GM21786 (cell line): ENCODE measurements at regions not wholly inside any gene's neighbourhood (a gene's known extent, or its start where the extent isn't known, plus 50 kb on each side); places are given as distances from the start of the nearest gene placed in this dataset.
"Not testable (repeated sequence)": the region's sequence is repeated elsewhere in the genome, so short reads cannot be mapped to it uniquely, and the experiment has no call there.

Source experiments
- ATAC-seq: cut with Tn5 transposase; IDR thresholded peaks from one replicate; pipeline ENCODE4 v1.9.1; 2021; ENCODE audit not compliant: unreplicated experiment

DNA sequence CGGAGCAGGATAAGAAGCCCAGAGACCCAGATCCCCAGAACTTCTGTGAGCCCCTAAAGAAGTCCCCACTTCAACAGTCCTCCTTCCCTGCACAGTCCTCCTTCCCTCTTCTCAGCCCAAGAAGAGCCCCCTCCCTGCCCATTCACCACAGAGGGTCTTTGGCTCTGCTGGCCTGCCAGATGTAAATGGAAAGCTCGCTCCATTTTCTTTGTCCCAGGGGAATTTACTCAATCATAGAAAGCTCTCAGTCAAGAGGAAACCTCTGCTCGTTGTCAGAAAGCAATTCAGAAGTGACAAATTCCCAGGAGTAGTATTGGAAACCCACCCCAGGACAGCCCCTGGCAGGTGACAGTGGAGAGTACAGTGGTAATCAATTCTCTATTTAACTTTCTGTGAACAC, 105.5 kb upstream of the SMAD3 start:
- no peak for ATAC-seq

DNA sequence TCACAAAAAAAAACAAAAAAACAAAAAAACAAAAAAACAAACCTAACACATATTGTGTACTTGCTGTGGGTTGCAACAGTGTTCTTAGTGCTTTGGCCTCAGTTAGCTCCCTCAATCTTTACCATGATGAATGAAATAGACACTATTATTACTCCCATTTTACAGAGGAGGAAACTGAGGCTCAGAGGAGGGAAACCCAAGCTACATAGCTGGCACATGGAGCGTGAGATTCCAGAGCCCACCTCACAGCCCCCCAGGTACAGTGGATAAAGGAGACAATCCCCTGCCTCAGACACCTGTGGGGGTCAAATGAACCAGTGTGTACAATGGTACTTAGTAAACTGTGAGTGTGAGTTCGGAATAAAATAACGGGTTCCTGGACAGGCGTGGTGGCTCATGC, 104.9 kb upstream of the SMAD3 start:
- ATAC-seq = no peak

GRCh38 chr15:66961407-66961884, 104.0 kb upstream of the SMAD3 start:
- no peak for ATAC-seq

- no peak for ATAC-seq
Measured at GRCh38 chr15:66961901-66962300, 103.5 kb upstream of the SMAD3 start.

DNA sequence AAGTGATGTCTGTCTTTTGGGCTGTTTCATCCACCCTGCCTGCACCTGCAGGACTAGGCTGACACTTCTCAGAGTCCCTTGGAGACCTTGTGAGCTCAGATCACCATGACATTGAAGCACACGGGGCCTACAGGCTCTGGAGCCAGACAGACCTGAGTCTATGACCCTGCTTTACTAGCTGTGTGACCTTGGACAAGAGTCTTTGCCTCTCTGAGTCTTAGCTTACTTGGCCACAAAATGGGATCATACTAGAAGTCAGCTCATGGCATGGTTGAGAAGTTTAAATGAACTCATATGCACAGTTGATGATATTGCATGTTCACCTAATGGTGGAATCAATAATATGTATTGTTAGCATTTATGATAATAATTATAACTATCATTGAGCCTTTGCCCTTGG, 102.9 kb upstream of the SMAD3 start:
- no peak for ATAC-seq

DNA sequence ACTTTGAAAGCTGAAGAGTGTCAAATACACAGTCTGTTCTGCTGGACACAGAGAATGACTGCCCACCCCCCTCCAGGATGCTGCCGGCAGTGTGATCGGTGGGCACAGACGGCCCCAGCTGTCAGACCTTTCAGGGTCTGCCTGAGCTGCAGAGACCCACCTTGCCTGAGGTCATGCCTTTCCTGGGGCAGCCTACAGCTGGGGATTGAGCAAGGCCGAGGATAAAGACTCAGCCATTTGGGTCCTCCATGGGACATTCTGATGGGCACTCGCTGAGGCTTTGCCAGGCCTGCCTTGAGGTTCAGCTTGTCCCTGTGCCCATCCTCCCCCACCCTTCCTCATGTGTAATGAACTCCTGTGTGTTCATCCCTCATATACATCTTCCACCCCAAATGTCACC, 102.3 kb upstream of the SMAD3 start:
- ATAC-seq = no peak

DNA sequence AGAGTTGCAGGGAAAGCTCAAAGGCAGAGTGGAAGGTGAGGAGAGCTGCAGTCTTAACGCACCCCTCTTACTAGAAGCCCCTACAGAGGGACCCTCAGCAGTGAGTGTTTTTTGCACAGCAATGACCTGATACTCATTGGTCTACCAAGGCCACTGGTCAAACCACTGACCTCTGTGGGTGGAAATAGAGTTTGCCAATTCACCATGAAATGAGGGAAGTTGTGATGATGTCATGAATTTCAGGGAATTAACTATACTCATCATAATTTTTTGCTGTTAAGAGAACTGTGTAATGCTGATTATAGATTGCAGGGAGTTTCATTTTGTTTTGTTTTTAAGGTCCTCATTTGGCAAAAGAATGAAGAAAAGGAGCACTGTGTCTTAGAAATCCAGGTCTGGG, 101.7 kb upstream of the SMAD3 start:
- no peak for ATAC-seq

GRCh38 chr15:66964111-66964738, 101.2 kb upstream of the SMAD3 start:
- ATAC-seq = no peak

- no peak for ATAC-seq
Measured at GRCh38 chr15:66964791-66965190, 100.6 kb upstream of the SMAD3 start.

GRCh38 chr15:66965201-66965900, 100.1 kb upstream of the SMAD3 start:
- no peak for ATAC-seq

DNA sequence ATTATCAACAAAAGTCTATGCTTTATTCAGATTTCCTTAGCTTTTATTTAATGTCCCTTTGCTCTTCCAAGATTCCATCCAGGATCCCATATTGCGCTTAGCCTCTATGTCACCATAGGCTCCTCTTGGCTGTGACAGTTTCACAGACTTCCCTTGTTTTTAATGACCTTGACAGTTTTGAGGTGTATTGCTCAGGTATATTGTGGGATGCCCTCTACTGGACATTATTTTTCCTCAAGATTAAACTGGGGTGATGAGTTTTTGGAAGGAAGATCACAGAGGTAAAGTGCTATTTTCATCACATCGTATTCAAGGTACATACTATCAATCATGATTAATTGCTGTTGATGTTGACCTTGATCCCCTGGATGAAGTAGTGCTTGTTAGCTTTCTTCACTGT, 99.1 kb upstream of the SMAD3 start:
- no peak for ATAC-seq

GRCh38 chr15:66968806-66969596, 96.4 kb upstream of the SMAD3 start:
- no peak for ATAC-seq

- ATAC-seq = not testable (repeated sequence)
Measured at GRCh38 chr15:66974131-66974530, 91.3 kb upstream of the SMAD3 start.

DNA sequence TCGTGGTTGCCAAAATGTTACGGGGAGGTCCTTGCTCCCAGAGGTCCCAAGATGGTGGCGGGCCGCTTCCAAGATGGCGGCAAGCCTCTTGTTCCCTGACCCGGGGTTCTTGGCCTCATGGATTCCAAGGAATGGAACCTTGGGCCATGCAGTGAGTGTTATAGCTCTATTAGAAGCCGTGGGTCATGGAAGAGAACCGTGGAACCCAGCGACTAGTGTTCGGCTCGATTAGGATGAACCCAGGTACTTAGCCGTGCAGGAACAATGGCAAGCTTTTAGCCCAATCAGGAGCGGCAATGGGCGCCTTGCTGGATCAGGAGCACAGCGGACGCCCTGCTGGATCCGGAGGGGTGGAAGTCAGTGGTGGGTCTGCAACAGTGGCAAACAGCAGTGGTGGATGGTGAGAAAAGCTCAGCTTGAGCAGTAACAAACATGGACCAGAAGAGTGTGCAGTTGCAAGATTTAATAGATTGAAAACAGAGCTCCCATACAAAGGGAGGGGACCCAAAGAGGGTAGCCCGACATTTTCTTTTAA, 89.2 kb upstream of the SMAD3 start:
- not testable (repeated sequence) for ATAC-seq

GRCh38 chr15:66980326-66980725, 85.1 kb upstream of the SMAD3 start:
- not testable (repeated sequence) for ATAC-seq

GRCh38 chr15:66981771-66982170, 83.6 kb upstream of the SMAD3 start:
- ATAC-seq = no peak

DNA sequence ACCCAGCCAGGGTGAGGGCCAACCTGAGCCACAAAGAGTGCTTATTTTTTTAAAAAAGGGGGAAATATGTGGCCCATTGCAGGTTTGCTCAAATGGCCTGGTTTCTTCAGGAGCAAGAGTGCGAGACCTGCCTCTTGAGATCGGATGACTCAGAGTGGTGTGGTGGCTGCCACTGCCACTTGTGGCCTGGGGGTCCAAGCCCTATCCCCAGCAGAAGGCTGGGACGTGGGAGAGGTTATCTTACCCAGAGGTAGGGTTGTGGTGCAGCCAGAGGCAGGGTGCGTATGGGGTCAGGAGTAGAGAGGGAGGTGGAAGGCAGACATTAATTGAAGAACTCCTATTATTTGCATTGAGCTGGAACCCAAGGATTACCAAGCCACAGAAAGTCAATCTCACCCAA, 83.2 kb upstream of the SMAD3 start:
- ATAC-seq = no peak

- ATAC-seq = no peak
Measured at GRCh38 chr15:66982816-66983215, 82.6 kb upstream of the SMAD3 start.

DNA sequence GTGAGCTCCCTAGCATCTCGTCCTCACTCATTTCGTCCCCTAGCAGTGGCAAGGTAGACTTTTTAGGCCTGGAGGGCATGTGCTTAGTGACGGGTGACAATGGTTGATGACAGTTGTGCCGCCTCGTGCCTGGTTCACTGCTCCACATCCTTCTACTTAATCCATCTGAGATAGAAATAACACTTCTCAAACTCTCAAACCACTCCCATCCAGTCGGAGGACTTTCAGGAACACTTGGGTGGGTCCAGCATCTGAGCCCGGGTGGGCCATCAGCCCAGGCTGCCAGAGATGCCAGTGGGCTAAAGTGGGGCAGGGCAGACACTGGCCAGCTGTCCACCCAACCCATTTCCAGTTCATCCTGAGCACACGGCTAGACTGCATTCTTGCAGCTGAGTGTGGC, 79.7 kb upstream of the SMAD3 start:
- ATAC-seq = no peak

DNA sequence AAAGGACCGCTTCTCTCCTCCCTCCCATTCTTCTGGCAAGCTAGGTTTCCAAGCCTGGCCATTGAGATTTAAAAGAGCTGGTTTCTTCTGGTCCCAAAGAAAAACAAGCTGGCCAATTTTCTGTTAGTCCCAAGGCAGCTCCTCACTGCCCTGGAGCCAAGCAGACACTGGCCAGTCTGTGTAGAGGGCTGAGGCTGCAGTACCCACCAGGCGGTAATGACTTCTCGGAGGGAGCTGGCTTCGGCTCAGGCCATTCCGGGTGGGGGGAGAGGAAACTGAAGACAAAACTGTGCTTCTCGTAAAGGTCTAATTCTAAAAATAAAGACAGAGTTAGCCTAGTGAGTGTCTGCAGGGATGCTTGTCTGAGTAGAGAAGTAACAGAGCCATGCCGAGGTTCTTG, 78.5 kb upstream of the SMAD3 start:
- ATAC-seq = no peak

- ATAC-seq = no peak
Measured at GRCh38 chr15:66993090-66993489, 72.3 kb upstream of the SMAD3 start.
